ENCODE measurements at regions not wholly inside any gene's neighbourhood (a gene's known extent, or its start where the extent isn't known, plus 50 kb on each side); places are given as distances from the start of the nearest gene placed in this dataset.
"Not testable (repeated sequence)": the region's sequence is repeated elsewhere in the genome, so short reads cannot be mapped to it uniquely, and the experiment has no call there.

DNA sequence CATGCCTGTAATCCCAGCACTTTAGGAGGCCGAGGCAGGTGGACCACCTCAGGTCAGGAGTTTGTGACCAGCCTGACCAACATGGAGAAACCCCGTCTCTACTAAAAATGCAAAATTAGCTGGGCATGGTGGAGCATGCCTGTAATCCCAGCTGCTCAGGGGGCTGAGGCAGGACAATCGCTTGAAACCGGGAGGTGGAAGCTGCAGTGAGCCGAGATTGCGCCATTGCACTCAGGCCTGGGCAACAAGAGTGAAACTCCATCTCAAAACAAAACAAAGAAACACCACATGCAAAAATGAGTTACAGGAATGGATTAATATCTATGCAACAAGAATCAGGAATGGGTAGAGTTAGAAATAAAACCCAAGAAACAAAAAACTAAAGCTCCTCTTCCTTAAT, 462.3 kb upstream of the POM121L12 start:
- DNase-seq (ENCODE audit: low spot score): not testable (repeated sequence)

DNA sequence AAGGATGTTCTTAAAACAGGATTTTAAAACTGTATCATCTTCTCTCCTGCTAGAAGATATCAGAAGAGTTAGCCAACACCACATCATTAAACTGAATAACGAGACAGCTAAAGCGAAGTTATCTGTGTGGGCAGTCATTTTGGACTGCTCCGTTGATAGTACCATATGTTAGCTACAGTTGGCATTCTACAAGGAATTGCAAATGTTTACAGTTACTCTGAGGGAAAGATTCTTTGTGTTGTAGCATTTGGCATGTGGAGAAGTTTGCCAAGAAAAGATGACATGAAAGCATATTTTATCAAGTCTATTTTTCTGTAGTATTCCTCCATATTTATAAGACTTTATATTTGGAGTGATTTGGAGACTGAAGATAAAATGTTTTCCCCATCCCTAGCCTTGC, 464.4 kb upstream of the POM121L12 start:
- DNase-seq (ENCODE audit: low spot score): no peak

DNA sequence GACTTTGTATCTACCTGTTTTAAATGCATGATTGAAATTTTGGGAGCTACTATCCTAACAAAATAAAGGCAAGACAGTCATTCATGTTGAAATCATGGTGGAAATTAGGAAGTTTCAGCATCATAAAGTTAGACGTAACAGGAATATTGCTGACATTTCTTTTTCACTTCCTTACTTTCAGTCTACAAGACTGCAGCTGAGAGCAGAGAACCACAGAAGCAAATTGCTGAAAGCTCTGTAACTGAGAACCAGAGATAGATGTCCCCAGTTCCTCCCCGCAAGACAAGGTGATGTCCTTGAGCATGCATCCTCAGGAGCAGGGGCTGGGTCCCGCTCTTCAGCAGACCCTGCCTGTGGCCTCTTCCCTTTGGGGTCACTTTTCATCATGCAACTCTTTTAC, 466.3 kb upstream of the POM121L12 start:
- DNase-seq (ENCODE audit: low spot score): no peak

DNA sequence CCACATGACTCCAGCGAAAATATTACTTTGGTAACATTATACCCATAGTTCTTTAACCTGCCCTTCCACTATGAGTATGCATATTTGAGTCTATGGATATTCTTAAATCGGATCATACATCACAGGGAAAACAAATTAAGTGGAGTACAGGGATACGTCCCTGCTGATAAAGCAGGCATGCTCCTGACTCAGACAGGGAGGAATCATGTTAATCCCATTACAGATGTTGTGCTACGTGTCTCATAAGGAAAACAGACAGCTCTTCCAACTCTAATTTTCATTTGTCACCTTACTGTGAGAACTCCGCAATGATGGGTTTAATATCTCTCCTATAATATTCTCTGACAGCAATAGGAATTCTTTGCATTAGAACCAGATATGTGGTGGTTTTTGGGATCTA, 469.5 kb upstream of the POM121L12 start:
- no peak for DNase-seq (ENCODE audit: low spot score)

DNA sequence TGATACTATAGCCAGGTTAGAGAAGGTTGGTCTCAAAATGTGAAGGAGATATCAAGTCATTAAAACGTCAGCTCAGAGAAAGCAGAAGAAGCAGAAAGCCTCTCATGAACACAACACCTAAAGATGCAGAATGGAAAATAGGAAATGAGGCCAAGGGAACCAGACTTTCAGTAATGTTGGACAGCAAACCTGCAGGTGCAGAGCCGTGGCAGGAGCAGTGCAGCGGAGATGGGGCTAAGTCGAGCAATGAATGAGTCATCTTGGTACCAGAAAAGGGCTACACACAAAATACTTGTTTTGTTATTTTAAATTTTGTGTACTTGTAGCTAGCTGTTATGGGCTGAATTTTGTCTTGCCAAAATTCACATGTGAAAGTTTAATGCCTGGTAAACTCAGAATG, 479.6 kb upstream of the POM121L12 start:
- DNase-seq (ENCODE audit: low spot score): no peak

DNA sequence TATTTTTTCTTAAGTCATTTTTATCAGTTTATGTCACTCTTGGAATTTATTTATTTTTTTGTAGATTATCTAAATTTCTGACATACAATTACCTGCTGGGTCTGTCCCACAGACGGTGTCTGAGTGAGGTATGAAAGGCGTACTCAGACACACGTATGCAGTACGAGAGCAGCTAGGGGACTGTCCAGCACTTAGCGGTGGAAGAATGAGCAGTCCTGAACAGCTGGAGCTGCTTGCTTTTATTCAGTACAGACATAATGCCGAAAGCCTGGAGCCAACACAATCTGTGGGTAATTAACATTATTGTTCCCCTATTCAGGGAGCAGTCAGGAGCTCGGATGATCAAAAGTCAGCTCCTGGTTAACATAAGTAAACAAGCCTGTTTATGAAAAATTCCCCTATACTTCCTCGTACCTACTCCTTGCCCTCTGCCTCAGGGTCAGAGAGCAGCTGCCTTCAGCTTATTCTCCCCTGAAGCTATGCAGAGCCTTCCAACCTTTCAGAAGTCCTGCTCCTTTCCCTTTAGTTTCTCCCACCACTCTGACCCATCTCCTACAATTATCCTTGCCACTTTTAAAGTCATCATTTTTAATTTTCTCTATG, 488.0 kb upstream of the POM121L12 start:
- DNase-seq (ENCODE audit: low spot score): no peak

DNA sequence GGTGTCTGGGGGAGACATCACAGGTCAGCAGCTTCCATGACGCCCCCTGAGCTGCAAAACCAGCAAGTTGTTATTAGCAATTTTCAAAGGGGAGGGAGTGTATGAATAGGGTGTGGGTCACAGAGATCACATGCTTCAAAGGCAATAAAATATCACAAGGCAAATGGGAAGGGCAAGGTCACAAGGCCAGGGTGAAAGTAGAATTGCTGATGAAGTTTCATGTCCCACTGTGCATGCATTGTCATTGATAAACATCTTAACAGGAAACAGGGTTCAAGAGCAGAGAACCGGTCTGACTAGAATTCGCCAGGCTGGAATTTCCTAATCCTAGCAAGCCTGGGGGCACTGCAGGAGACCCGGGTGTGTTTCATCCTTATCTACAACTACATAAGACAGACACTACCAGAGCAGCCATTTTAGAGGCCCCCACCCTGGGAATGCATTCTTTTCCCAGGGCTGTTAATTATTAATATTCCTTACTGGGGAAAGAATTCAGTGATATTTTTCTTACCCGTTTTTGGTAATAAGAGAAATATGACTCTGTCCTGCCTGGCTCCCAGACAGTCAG, 494.2 kb upstream of the POM121L12 start:
- not testable (repeated sequence) for DNase-seq (ENCODE audit: low spot score)

DNA sequence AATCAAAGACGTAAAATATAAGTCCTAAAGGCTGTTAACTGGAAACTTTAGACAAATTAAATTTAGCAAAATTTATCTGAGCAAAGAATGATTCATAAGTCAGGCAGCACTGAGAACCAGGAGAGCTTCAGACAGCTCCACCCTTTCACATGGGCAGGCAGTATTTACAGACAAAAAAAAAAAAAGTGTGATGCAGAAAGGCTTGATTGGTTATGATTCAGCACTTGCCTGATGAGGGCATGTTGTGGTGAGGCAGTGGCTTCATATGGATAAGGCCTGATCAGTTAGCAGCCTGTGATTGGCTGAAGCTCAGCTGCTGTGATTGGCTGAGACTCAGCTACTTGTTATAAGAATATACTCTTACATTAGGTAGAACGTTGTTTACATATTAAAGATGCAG, 495.4 kb upstream of the POM121L12 start:
- DNase-seq (ENCODE audit: low spot score): no peak

DNA sequence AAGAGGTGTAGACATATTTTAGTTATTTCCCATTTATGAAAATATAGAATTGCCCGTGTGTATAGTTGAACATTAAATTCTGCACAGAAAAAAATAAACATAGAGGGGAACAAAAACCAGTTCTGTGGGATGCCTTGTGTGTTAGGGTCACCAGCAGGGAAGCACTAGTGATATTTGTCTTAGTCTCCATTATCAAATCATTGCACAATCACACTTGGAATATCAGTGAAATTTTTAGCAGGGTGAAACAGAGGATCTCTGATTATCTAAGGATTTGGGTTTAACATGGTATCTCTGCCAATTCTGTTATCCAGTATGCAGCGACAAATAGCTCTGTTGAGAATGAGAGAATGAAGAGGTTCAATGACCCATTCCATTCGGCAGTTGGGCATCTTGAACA, 496.0 kb upstream of the POM121L12 start:
- DNase-seq (ENCODE audit: low spot score): no peak

DNA sequence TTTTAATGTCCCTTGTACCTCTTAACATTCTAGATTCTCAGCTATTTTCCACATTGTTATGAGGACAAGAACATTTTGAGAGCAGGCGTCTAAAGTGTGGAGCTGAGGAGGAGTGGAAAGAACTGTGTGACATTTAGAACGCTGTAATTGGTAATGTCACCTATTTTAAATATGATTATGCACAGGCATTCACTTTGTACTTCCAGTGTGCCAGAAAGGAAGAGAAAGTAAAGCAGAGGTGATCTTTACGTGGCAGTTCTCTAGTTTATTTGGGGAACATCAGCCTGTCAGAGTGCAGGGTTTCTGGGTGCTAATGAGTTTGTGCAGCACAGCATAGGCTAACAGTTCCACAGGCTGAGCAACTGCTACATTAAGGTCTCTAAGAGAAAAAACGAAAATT, 498.4 kb upstream of the POM121L12 start:
- DNase-seq (ENCODE audit: low spot score): no peak

DNA sequence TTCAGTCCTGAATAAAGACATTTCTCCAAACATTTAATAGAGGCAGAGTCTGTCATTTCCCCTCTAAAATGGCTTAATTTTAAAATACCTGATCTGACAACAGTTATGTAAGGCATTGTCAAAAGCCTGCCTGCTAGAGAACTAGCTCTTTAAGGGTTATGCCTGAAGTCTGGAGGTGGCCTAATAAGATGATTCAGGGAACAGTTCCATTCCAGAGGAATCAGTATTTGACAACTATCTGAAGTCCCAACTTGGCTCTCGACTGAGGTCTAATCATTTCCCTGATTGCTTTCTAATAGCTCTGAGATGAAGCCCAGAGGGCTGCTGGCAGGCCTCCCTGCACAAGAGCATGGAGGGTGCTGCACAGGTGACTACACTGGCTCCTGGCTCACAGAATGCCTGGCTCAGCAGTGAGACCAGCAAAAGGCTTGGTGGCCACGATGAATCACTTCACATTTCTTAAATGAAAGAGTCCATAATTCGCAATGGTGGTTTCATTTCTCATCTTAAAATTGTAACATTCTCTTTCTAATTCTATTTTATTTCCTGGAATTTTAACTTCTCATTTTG, 509.6 kb upstream of the POM121L12 start:
- DNase-seq (ENCODE audit: low spot score): no peak

DNA sequence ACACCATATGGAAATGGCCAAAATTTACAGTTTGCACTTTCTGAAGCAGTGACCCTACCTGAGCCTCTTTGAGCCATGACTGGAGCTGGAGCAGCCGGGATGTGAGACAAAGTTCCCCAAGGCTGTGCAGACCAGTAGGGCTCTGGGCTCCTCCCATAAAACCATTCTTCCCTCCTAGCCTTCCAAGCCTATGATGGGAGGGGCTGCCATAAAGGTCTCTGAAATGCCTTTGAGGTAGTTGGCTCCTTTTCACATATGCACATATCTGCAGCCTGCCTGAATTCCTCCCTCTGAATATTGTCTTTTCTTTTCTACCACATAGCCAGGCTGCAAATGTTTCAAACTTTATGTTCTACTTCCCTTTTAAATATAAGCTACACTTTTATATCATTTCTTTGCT, 516.6 kb upstream of the POM121L12 start:
- DNase-seq (ENCODE audit: low spot score): no peak

DNA sequence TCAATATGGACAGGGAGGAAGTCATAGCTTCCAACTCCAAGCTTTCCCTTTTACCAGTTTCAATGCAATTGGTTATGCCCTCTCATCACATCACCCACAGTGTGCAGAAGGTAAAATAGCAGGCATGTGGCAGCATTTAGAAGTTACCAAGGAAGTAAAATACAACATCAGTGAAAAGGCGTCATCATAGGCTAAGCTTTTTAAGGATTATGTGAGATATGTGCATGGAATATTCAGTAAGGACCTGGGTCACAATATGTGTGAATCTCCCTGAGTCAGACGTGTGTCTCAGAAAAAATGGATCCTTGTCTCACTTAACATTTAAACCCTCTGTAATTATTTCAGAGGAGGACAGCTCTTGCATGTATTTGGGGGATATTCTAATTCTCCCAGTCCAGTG, 522.8 kb upstream of the POM121L12 start:
- DNase-seq (ENCODE audit: low spot score): no peak

DNA sequence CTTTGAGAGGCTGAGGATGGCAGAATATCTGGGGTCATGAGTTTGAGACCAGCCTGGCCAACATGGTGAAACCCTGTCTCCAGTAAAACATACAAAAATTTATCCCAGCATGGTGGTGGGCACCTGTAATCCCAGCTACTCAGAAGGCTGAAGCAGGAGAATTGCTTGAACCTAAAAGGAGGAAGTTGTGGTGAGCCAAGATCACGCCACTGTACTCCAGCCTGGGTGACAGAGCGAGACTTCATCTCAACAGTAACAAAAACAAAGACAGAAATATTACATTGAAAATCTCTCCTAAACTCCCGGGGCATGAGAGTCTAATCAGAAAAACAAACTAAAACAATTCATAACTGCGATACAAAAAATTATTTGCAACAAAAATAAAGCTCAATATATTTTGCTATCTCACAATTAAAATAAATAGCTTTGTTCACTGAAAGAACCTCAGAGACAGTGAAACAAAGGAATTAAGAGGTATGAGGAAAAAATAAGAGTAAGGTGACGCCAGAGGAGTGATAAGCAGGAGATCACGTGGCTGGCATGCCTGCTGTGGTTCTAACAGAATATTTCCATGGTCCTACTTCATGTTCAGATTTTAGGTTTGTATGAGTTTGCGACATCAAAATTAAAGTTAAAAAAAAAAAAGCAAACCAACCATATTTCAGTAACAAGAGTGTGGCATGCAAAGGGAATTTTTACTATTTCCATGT, 527.7 kb upstream of the POM121L12 start:
- DNase-seq (ENCODE audit: low spot score): no peak

DNA sequence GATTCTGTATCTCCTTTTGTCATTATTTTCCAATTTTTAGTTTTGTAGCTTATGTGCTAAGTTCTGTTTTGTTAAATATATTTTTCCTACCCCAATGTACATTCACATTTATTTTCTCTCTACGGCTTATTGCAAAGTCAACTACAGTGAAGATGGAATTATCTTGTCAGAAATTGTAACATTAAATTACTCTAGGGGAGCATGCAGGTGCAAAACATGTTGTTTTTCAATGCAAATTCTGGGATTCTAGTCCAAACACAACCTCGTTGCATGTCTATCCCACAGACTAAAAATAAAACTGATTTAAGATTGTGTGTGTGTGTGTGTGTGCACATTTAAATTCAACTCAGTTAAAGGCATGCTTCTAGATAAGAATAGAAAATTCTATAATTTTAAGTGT, 529.1 kb upstream of the POM121L12 start:
- DNase-seq (ENCODE audit: low spot score): no peak

DNA sequence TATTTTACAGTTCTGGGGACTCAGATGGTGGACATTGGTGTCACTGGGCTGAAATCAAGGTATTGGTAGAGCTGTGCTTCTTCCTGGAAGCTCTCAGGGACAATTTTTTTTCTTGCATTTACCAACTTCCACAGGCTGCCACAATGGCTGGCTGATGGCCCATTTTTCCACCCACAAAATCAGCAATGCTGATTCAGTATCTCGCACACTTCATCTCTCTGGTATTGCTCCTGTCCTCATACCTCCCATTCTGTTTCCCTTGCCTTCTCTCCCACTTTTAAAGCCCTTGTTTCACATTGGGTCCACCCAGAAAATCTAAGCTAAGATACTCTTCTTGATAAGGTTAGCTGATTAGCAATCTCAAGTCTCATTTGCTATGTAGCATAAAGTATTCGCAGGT, 530.9 kb upstream of the POM121L12 start:
- no peak for DNase-seq (ENCODE audit: low spot score)

DNA sequence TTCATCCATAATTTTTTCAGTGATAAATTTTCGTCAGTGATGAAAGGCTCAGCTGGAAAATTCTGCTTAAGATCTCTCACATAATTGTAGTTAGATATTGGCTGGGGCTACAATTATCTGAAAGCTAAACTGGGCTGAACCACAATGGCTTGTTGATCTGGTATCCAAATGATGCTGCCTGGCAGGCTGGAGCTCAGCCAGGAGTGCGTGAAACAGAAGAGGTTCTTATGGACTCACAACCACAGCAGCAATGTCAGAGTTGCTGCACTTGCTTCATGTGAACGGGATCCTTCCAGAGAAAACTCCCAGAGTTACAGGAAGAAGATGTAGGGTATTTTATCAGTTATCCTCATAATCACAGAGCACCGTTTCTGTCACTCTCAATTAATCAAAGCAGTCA, 533.2 kb upstream of the POM121L12 start:
- DNase-seq (ENCODE audit: low spot score): no peak

DNA sequence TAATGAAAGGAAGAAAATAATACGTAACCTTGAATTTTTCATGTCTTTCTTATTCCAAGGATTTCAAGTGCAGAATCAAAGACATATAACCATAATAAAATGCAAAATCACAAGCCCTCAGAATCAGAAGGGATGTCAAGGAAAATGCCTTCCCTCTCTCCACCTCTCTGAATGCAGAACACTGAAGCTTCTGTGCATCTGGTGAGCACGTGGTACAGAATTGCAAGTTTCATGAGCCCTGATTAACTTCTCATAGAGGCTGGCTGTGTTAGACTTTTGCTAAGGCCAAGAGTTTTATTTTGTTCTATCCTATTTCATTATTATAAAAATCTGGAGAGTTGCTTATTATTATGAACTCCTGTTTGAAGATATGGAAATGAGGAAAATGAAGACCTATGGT, 533.7 kb upstream of the POM121L12 start:
- DNase-seq (ENCODE audit: low spot score): no peak

DNA sequence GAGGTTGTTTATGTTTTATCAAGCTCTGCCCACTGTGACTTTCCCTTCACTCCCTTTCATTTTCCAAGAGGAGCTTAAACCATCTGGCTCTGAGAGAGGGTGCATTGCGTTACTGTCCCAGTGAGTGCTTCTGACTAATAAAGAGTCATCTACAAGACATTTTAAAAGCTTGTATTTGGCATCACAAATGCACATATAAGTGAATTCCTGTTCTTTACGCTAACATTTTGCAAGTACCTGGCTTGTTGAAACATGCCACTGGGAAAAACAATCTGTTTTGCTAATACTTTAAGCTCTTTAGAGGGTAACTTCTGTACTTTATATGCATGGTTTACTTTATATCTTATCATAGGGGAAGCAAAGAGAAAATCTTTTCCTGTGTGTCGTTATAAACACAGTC, 534.6 kb upstream of the POM121L12 start:
- DNase-seq (ENCODE audit: low spot score): no peak

DNA sequence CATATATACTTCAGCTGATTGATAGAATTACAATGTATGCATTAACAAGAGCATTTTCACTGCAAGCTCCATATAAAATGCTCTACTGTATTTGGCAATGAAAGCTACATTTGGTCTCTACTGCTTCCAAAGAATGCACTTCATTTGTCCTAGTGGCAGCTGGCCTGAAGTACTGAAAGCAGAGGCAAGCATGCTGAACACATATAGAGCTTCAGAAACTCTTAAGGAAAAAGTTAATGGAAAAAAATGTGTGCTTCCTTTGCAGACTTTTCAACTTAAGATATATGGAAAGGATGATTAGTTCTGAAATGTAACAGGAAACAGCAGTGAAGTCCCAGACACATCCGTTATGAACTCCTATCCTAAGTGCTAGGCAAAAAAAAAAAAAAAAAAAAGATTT, 537.1 kb upstream of the POM121L12 start:
- DNase-seq (ENCODE audit: low spot score): no peak

DNA sequence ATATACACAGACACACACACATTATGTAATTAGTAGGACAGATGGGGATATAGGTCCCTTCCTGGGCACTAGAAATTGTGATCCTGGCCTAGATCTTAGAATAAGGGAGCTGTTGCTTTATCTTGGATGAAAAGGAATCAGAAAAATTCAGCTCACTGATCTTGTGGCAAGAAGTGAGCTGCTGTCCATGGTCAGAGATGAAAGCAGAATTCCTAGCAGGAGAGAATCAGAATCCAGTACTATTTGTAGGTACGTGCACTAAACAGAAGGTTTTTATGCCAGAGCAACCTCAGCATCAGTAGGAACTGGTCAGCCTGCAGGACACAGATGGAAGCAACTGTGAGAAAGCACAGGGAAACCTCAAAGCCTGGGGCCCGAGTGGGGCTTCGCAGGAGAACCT, 549.2 kb upstream of the POM121L12 start:
- DNase-seq (ENCODE audit: low spot score): no peak

DNA sequence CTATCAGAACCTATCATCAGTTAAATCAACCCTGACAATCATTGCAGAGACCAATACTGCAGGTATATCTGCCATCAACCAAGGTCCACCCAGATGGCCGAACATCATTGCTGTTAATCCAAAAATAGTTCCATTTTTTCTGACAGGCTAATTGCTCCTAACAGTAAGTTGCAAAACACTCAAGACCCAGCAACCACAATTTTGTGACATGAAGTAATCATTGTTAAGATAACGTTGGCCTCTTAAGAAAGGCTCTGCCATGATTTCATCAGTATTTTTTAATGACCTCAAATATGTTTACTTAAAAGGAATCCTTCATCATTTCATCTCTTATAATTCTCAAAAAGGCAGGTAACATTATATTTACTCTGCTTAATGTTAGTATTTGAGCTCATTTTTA, 553.4 kb upstream of the POM121L12 start:
- DNase-seq (ENCODE audit: low spot score): no peak

DNA sequence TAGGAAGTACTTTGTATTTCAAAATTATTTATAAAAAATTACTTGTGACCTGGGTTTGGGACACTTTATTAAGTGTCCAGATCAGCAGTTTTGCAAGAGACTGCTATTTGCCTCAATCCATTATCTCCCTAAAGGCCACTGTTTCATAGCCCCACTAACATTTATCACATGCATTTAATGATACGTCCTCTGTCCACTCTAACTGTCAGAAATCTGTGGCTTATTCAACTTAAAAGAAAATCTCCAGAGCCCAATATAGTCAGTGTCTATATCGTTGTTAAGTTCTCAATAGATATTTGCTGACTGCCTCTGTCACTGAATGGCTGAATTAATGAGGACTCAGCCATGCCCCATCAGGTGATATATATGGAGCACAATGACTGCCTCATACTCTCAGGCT, 553.9 kb upstream of the POM121L12 start:
- DNase-seq (ENCODE audit: low spot score): no peak

DNA sequence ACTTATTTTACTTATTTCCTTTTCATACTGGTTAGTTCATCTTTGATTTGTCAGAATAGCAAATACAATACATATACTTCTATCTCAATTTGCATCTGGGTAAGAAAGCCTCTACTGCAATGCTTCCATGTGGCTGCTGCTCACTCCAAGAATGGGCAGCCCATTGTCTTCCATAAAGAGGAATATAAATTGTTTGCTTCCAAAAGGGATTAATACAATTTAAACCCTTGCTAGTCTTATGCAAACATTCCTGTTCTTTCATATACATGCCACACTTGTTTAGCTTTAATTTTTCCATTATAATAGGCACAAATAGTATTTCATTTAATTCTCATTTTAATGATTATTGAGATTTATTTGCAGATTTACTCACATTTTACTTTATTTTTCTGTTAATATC, 555.4 kb upstream of the POM121L12 start:
- no peak for DNase-seq (ENCODE audit: low spot score)
